ENCODE measurements at regions not wholly inside any gene's neighbourhood (a gene's known extent, or its start where the extent isn't known, plus 50 kb on each side); places are given as distances from the start of the nearest gene placed in this dataset.
A peak's percentile ranks its signal among the peaks of the same experiment; 100 is the strongest.

GRCh38 chr5:153896701-153897100, 142.0 kb downstream of the FAM114A2 start:
- H3K4me1 ChIP-seq (ENCODE audit: insufficient read depth, low read length, poor library complexity, severe bottlenecking), result no peaks in the 10 kb centered on the region
- CTCF ChIA-PET (ENCODE audit: unreplicated experiment), result no interaction called here
- no peaks in the 10 kb centered on the region for H4K20me1 ChIP-seq (ENCODE audit: insufficient read depth, low read length)
- no peak overlapping the region for H3K4me2 ChIP-seq (ENCODE audit: low read length)
- H3K9me3 ChIP-seq (ENCODE audit: low read length), result no peaks in the 10 kb centered on the region
- H2AFZ ChIP-seq (ENCODE audit: low read length), result no peak overlapping the region
- no peaks in the 10 kb centered on the region for H3K79me2 ChIP-seq (ENCODE audit: insufficient read depth, low read depth, low read length)
- H3K4me3 ChIP-seq (ENCODE audit: low read depth, low read length, poor library complexity, severe bottlenecking), result no peak overlapping the region
- no peak overlapping the region for H3K27ac ChIP-seq (ENCODE audit: low read depth, low read length, poor library complexity, severe bottlenecking)
- intact Hi-C loops (cut with micrococcal nuclease; ENCODE audit: unreplicated experiment), result no loop called here
- POLR2A ChIA-PET, result interaction anchor here (0.9 kb wide), 1 partner anchor 39 kb away, joined by 3 read pairs; no protein-coding TSS in a partner anchor
- no peaks in the 10 kb centered on the region for H3K9me2 ChIP-seq (ENCODE audit: insufficient read depth, low read length)
- TF ChIP-seq, protein P1, sequence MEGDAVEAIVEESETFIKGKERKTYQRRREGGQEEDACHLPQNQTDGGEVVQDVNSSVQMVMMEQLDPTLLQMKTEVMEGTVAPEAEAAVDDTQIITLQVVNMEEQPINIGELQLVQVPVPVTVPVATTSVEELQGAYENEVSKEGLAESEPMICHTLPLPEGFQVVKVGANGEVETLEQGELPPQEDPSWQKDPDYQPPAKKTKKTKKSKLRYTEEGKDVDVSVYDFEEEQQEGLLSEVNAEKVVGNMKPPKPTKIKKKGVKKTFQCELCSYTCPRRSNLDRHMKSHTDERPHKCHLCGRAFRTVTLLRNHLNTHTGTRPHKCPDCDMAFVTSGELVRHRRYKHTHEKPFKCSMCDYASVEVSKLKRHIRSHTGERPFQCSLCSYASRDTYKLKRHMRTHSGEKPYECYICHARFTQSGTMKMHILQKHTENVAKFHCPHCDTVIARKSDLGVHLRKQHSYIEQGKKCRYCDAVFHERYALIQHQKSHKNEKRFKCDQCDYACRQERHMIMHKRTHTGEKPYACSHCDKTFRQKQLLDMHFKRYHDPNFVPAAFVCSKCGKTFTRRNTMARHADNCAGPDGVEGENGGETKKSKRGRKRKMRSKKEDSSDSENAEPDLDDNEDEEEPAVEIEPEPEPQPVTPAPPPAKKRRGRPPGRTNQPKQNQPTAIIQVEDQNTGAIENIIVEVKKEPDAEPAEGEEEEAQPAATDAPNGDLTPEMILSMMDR (conservative IDR thresholded peaks at IDR 0.05; ENCODE audit: low read length), result no peak
- TF ChIP-seq EZH2phosphoT487 (IDR thresholded peaks at IDR 0.05; ENCODE audit: borderline replicate concordance, low read depth, low read length), result no peak
- no TSS peak for BruUV-seq (replicated peaks)
- DNase-seq (ENCODE audit: low spot score), result peak; percentile 29
- H3K36me3 ChIP-seq (ENCODE audit: insufficient read depth, low read length), result no peaks in the 10 kb centered on the region

DNA sequence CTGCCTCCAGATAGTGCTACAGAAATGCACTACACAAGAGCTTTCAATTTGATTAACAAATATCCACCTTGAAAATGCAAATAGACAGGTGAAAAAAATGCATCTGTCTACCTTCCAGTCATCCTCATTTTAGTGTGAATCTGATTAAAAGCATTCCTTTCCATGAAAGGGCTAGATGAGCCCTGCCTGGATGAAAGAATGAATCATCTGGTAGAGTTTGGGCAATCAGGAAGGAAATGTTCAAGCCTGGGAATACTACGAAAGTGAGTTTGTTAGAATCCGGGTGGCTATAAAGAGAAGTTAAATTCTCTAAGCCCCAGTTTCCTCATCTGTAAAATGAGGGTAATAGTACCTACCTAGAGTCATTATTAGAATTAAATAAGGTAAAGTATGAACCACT, 142.6 kb downstream of the FAM114A2 start:
- H3K4me1 ChIP-seq (ENCODE audit: insufficient read depth, low read length, poor library complexity, severe bottlenecking), result no peaks in the 10 kb centered on the region
- no peaks in the 10 kb centered on the region for H3K9me2 ChIP-seq (ENCODE audit: insufficient read depth, low read length)
- intact Hi-C loops (cut with micrococcal nuclease; ENCODE audit: unreplicated experiment), result no loop called here
- DNase-seq (ENCODE audit: low spot score), result no peak
- no peaks in the 10 kb centered on the region for H4K20me1 ChIP-seq (ENCODE audit: insufficient read depth, low read length)
- H3K27ac ChIP-seq (ENCODE audit: low read depth, low read length, poor library complexity, severe bottlenecking), result no peak overlapping the region
- H3K36me3 ChIP-seq (ENCODE audit: insufficient read depth, low read length), result no peaks in the 10 kb centered on the region
- no TSS peak for BruUV-seq (replicated peaks)
- TF ChIP-seq EZH2phosphoT487 (IDR thresholded peaks at IDR 0.05; ENCODE audit: borderline replicate concordance, low read depth, low read length), result no peak
- TF ChIP-seq, protein P1 (conservative IDR thresholded peaks at IDR 0.05; ENCODE audit: low read length), result no peak
- no peak overlapping the region for H2AFZ ChIP-seq (ENCODE audit: low read length)
- no peaks in the 10 kb centered on the region for H3K79me2 ChIP-seq (ENCODE audit: insufficient read depth, low read depth, low read length)
- H3K4me2 ChIP-seq (ENCODE audit: low read length), result no peak overlapping the region
- POLR2A ChIA-PET, result interaction anchor here (0.5 to 0.9 kb wide), 2 partner anchors 433 to 451 kb away, joined by 3 read pairs; no protein-coding TSS in a partner anchor
- H3K4me3 ChIP-seq (ENCODE audit: low read depth, low read length, poor library complexity, severe bottlenecking), result no peak overlapping the region
- H3K9me3 ChIP-seq (ENCODE audit: low read length), result no peaks in the 10 kb centered on the region
- CTCF ChIA-PET (ENCODE audit: unreplicated experiment), result no interaction called here

DNA sequence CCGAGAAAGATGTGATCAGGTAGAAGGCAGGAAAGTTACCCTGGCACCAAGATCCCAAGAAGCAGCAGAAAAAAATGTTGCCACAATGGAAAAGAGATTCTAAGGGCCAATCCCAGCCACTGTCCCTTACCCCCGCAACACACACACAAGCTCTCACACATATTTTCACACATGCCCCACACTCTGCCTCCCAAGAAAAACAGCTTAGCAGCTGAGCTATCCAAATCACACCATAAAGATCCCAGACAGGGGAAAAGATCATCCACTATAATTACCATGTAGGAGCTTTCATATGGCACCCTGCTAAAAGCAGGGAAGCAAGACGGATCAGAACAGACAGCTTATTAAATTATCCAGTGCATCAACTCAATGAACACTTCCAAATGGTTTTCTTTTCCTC, 143.4 kb downstream of the FAM114A2 start:
- H3K27ac ChIP-seq (ENCODE audit: low read depth, low read length, poor library complexity, severe bottlenecking), result no peak overlapping the region
- H3K79me2 ChIP-seq (ENCODE audit: insufficient read depth, low read depth, low read length), result no peaks in the 10 kb centered on the region
- no peaks in the 10 kb centered on the region for H3K4me1 ChIP-seq (ENCODE audit: insufficient read depth, low read length, poor library complexity, severe bottlenecking)
- H3K4me2 ChIP-seq (ENCODE audit: low read length), result no peak overlapping the region
- intact Hi-C loops (cut with micrococcal nuclease; ENCODE audit: unreplicated experiment), result no loop called here
- no peak for DNase-seq (ENCODE audit: low spot score)
- H3K9me2 ChIP-seq (ENCODE audit: insufficient read depth, low read length), result no peaks in the 10 kb centered on the region
- no peak overlapping the region for H2AFZ ChIP-seq (ENCODE audit: low read length)
- no peaks in the 10 kb centered on the region for H3K36me3 ChIP-seq (ENCODE audit: insufficient read depth, low read length)
- no peak overlapping the region for H3K4me3 ChIP-seq (ENCODE audit: low read depth, low read length, poor library complexity, severe bottlenecking)
- no TSS peak for BruUV-seq (replicated peaks)
- ChIA-PET POLR2A (interaction anchor here (0.5 to 0.9 kb wide), 2 partner anchors 45 to 450 kb away, joined by 3 read pairs; no protein-coding TSS in a partner anchor), CTCF (ENCODE audit: unreplicated experiment) (no interaction called here)
- no peaks in the 10 kb centered on the region for H3K9me3 ChIP-seq (ENCODE audit: low read length)
- no peaks in the 10 kb centered on the region for H4K20me1 ChIP-seq (ENCODE audit: insufficient read depth, low read length)
- TF ChIP-seq, protein P1 (conservative IDR thresholded peaks at IDR 0.05; ENCODE audit: low read length), result no peak
- no peak for TF ChIP-seq EZH2phosphoT487 (IDR thresholded peaks at IDR 0.05; ENCODE audit: borderline replicate concordance, low read depth, low read length)
